IMR-90 (cell line): ENCODE measurements at regions not wholly inside any gene's neighbourhood (a gene's known extent, or its start where the extent isn't known, plus 50 kb on each side); places are given as distances from the start of the nearest gene placed in this dataset.

Experiments
- CEBPB ChIP-seq: IDR thresholded peaks from 2 replicates; pipeline ENCODE4 v1.6.1; 2012; ENCODE audit warnings: low read depth, low read length, improper control_type of control experiment
- MAFK ChIP-seq: IDR thresholded peaks from 2 replicates; pipeline ENCODE4 v1.6.1; 2012; ENCODE audit warnings: low read depth, low read length, improper control_type of control experiment
- MXI1 ChIP-seq: IDR thresholded peaks from 2 replicates; pipeline ENCODE4 v1.6.1; 2012; ENCODE audit warnings: low read depth, mild to moderate bottlenecking, low read length, moderate library complexity, borderline replicate concordance
- POLR2A ChIP-seq: IDR thresholded peaks from 2 replicates; pipeline ENCODE4 v1.6.1; 2012; ENCODE audit warnings: mild to moderate bottlenecking, low read depth, low read length
- RAD21 ChIP-seq: IDR thresholded peaks from 2 replicates; pipeline ENCODE4 v1.6.1; 2012; ENCODE audit warnings: low read length, improper control_type of control experiment
- RCOR1 ChIP-seq: IDR thresholded peaks from 2 replicates; pipeline ENCODE4 v1.6.1; 2012; ENCODE audit warnings: mild to moderate bottlenecking, low read length, improper control_type of control experiment; ENCODE audit not compliant: insufficient replicate concordance
- RFX5 ChIP-seq: IDR thresholded peaks from 2 replicates; pipeline ENCODE4 v1.8.0; 2012; ENCODE audit warnings: low read depth, mild to moderate bottlenecking, low read length, moderate library complexity
- SMC3 ChIP-seq: fragments of 150-350 bp; IDR thresholded peaks from 2 replicates; pipeline ENCODE4 v1.6.1; 2016; ENCODE audit warnings: low read depth, mild to moderate bottlenecking, antibody characterized with exemption, low read length, moderate library complexity
- TF ChIP-seq, protein P1 (sequence below): conservative IDR thresholded peaks from 2 replicates; pipeline ENCODE4 v1.5.1; 2012; ENCODE audit warnings: mild to moderate bottlenecking, low read depth, low read length, improper control_type of control experiment

DNA sequence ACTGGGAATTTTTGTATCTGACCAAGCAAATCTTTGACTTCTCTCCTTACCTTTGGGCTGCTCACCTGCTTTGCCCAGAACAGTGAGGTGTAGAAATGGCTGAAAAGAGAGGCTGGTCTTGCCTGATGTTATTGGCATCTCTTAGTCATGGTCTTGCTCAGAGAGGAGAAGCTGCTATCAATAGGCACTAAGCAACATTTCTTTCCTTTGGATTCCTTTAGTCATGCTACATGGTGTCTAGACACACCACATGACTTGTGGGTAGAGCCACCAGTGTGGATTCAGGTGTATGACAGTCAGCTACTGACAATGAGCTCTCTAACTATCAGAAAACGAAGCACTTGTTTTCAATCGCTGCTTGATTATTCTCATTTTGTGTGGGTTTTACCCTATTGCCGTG, 341.3 kb upstream of the DCC start:
- TF ChIP-seq RAD21 = no peak
- TF ChIP-seq, protein P1, sequence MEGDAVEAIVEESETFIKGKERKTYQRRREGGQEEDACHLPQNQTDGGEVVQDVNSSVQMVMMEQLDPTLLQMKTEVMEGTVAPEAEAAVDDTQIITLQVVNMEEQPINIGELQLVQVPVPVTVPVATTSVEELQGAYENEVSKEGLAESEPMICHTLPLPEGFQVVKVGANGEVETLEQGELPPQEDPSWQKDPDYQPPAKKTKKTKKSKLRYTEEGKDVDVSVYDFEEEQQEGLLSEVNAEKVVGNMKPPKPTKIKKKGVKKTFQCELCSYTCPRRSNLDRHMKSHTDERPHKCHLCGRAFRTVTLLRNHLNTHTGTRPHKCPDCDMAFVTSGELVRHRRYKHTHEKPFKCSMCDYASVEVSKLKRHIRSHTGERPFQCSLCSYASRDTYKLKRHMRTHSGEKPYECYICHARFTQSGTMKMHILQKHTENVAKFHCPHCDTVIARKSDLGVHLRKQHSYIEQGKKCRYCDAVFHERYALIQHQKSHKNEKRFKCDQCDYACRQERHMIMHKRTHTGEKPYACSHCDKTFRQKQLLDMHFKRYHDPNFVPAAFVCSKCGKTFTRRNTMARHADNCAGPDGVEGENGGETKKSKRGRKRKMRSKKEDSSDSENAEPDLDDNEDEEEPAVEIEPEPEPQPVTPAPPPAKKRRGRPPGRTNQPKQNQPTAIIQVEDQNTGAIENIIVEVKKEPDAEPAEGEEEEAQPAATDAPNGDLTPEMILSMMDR = no peak
- no peak for TF ChIP-seq POLR2A
- no peak for TF ChIP-seq MXI1
- no peak for TF ChIP-seq CEBPB
- TF ChIP-seq RCOR1 = no peak
- TF ChIP-seq SMC3 = no peak
- no peak for TF ChIP-seq RFX5
- TF ChIP-seq MAFK = no peak
